GM12878 (cell line): ENCODE measurements at regions not wholly inside any gene's neighbourhood (a gene's known extent, or its start where the extent isn't known, plus 50 kb on each side); places are given as distances from the start of the nearest gene placed in this dataset.

Experiments
- CTCF ChIP-seq, 3 experiments: IDR thresholded peaks in 2 of 3; conservative IDR thresholded peaks in 1 of 3; 2 replicates each; pipeline ENCODE4 v1.5.1; 2011; ENCODE audit warnings: low read depth in 3 of 3, low read length in 3 of 3, mild to moderate bottlenecking in 3 of 3, control low read depth in 2 of 3, moderate library complexity in 2 of 3, inconsistent platforms in 1 of 3, mixed read lengths in 1 of 3; ENCODE audit not compliant: control insufficient read depth in 2 of 3, insufficient read depth in 1 of 3; ENCODE audit errors: extremely low read depth in 1 of 3
- E4F1 ChIP-seq: fragments of 450-650 bp; IDR thresholded peaks from 2 replicates; pipeline ENCODE4 v1.6.1; 2018; ENCODE audit warnings: borderline replicate concordance, mild to moderate bottlenecking; ENCODE audit not compliant: partially characterized antibody
- EZH2 ChIP-seq: IDR thresholded peaks from 2 replicates; pipeline ENCODE4 v1.6.1; 2012; ENCODE audit warnings: low read depth, mild to moderate bottlenecking, control low read depth, inconsistent platforms, low read length, borderline replicate concordance; ENCODE audit not compliant: control insufficient read depth

GRCh38 chr18:68342039-68342659 is 372.8 kb downstream of the TMX3 start:
- no peak for TF ChIP-seq CTCF (IDR thresholded peaks at IDR 0.05 in 2 of 3, conservative IDR thresholded peaks at IDR 0.05 in 1 of 3; ENCODE audit: control insufficient read depth in 2 of 3, extremely low read depth in 1 of 3, insufficient read depth in 1 of 3, low read depth in 3 of 3, low read length in 3 of 3)
- TF ChIP-seq E4F1 = no peak
- no peak for TF ChIP-seq EZH2
